GM12878 (cell line): ENCODE measurements at regions not wholly inside any gene's neighbourhood (a gene's known extent, or its start where the extent isn't known, plus 50 kb on each side); places are given as distances from the start of the nearest gene placed in this dataset.

Source experiments
- ATAC-seq: fragments of 200-7000 bp; cut with Tn5 transposase; 3 replicates; pipeline ENCODE4 v1.9.1; 2020; ENCODE audit warnings: mild to moderate bottlenecking, moderate library complexity
- BruUV-seq: library from RNA; stranded (reverse); fragments of 400-500 nt; replicated peaks from 2 replicates; lab custom pipeline; 2021; lab: Mats Ljungman, UMichigan
- CTCF ChIA-PET: fragments of 300-600 bp; sonication (Branson Sonifier 250); formaldehyde crosslinking; extraction: SDS; loops from one replicate; lab custom pipeline; 2021; ENCODE audit warnings: inconsistent platforms; lab: Yijun Ruan, JAX
- POLR2A ChIA-PET: fragments of 350-600 bp; formaldehyde crosslinking; extraction: SDS; loops from one replicate; lab custom pipeline; 2021; ENCODE audit warnings: inconsistent platforms; lab: Charles Lee
- RAD21 ChIA-PET: fragments of 300-600 bp; sonication (Branson Sonifier 250); formaldehyde crosslinking; loops from one replicate; lab custom pipeline; 2023; ENCODE audit warnings: antibody characterized with exemption; ENCODE audit not compliant: unreplicated experiment; lab: Charles Lee
- SMC1A ChIA-PET: fragments of 300-600 bp; sonication (Branson Sonifier 250); formaldehyde crosslinking; loops from one replicate; lab custom pipeline; 2023; ENCODE audit not compliant: unreplicated experiment, uncharacterized antibody; lab: Charles Lee
- DNase-seq: peaks from one replicate; pipeline ENCODE4 v3.0.0-alpha.2; 2011; ENCODE audit warnings: low read depth, low spot score
- FAIRE-seq: peaks from 3 replicates; lab custom pipeline; 2011; peaks lifted over from hg19 to GRCh38; lab: Jason Lieb, UNC
- H2AFZ ChIP-seq: 2 replicates; pipeline ENCODE4 v1.6.0; 2011; ENCODE audit warnings: low read depth, low read length, control low read depth; ENCODE audit not compliant: control insufficient read depth
- H3K27ac ChIP-seq: 2 replicates; pipeline ENCODE4 v1.5.1; 2011; ENCODE audit warnings: control low read depth; ENCODE audit not compliant: control insufficient read depth, insufficient read depth
- H3K27me3 ChIP-seq, 2 experiments: replicated peaks in 1 of 2; 2 replicates each; pipeline versions ENCODE4 v1.6.0 to v1.6.1; 2011; ENCODE audit warnings: low read length in 1 of 2; ENCODE audit not compliant: control insufficient read depth in 2 of 2, insufficient read depth in 2 of 2
- H3K36me3 ChIP-seq, 2 experiments: 2 replicates each; pipeline ENCODE4 v1.5.1; 2011; ENCODE audit warnings: low read length in 1 of 2; ENCODE audit not compliant: control insufficient read depth in 2 of 2, insufficient read depth in 2 of 2
- H3K4me1 ChIP-seq: 2 replicates; pipeline ENCODE4 v1.6.1; 2011; ENCODE audit warnings: mild to moderate bottlenecking, low read length, moderate library complexity, mixed read lengths; ENCODE audit not compliant: control insufficient read depth, insufficient read depth
- H3K4me2 ChIP-seq: 2 replicates; pipeline ENCODE4 v1.6.0; 2011; ENCODE audit warnings: control low read depth; ENCODE audit not compliant: control insufficient read depth, insufficient read depth
- H3K4me3 ChIP-seq: fragments of 200-600 bp; sonication (generic); 2 replicates; pipeline ENCODE4 v1.5.1; 2016
- H3K79me2 ChIP-seq: 2 replicates; pipeline ENCODE4 v1.6.0; 2011; ENCODE audit warnings: low read length; ENCODE audit not compliant: control insufficient read depth, insufficient read depth
- H3K9ac ChIP-seq: 2 replicates; pipeline ENCODE4 v1.8.0; 2011; ENCODE audit warnings: low read length, control low read depth, mixed read lengths; ENCODE audit not compliant: control insufficient read depth, insufficient read depth
- H3K9me3 ChIP-seq: replicated peaks from 3 replicates; pipeline ENCODE4 v1.5.1; 2011; ENCODE audit warnings: mild to moderate bottlenecking, low read length; ENCODE audit not compliant: control insufficient read depth, insufficient read depth
- H4K20me1 ChIP-seq: 2 replicates; pipeline ENCODE4 v1.6.0; 2011; ENCODE audit not compliant: control insufficient read depth, insufficient read depth
- NFYA ChIP-seq: IDR thresholded peaks from 2 replicates; pipeline ENCODE4 v1.6.1; 2011; ENCODE audit warnings: low read depth, mild to moderate bottlenecking, low read length, improper control_type of control experiment, borderline replicate concordance
- RAD21 ChIP-seq: IDR thresholded peaks from 2 replicates; pipeline ENCODE4 v1.6.1; 2011; ENCODE audit warnings: mild to moderate bottlenecking, low read depth, low read length, moderate library complexity; ENCODE audit not compliant: insufficient read depth
- RAD51 ChIP-seq: fragments of 450-650 bp; IDR thresholded peaks from 2 replicates; pipeline ENCODE4 v1.6.1; 2016; ENCODE audit warnings: moderate library complexity, mild to moderate bottlenecking, inconsistent platforms
- RELA ChIP-seq: fragments of 450-650 bp; IDR thresholded peaks from 2 replicates; pipeline ENCODE4 v1.8.0; 2014; ENCODE audit warnings: borderline replicate concordance; ENCODE audit not compliant: partially characterized antibody
- SMAD1 ChIP-seq: fragments of 450-650 bp; IDR thresholded peaks from 2 replicates; pipeline ENCODE4 v1.6.1; 2018; ENCODE audit warnings: mild to moderate bottlenecking, low read depth; ENCODE audit not compliant: partially characterized antibody
- SMC3 ChIP-seq: IDR thresholded peaks from 2 replicates; pipeline ENCODE4 v1.6.1; 2011; ENCODE audit warnings: low read length, improper control_type of control experiment, borderline replicate concordance
- YY1 ChIP-seq: IDR thresholded peaks from 2 replicates; pipeline ENCODE4 v1.6.1; 2011; ENCODE audit warnings: low read depth, mild to moderate bottlenecking, low read length
- WGBS: methylation state at CpG from one replicate; pipeline ENCODE4 v1.1.6; 2016; ENCODE audit warnings: low lambda C conversion rate; ENCODE audit not compliant: insufficient replicate concordance, insufficient coverage; ENCODE audit errors: missing lambda C conversion rate; 5-methylcytosine and 5-hydroxymethylcytosine counted together
- in situ Hi-C: fragments of 300-500 bp; cut with MboI; formaldehyde crosslinking; loops from 9 replicates; pipeline ENCODE4 v1.14.3; 2018; ENCODE audit warnings: mixed read lengths
- intact Hi-C: fragments of 100-400 bp; cut with micrococcal nuclease; formaldehyde crosslinking; loops from one replicate; pipeline ENCODE4 v1.14.2; 2022; ENCODE audit not compliant: unreplicated experiment
- TF ChIP-seq, protein P1 (sequence below), 3 experiments: IDR thresholded peaks in 2 of 3; conservative IDR thresholded peaks in 1 of 3; 2 replicates each; pipeline ENCODE4 v1.5.1; 2011; ENCODE audit warnings: low read depth in 3 of 3, low read length in 3 of 3, mild to moderate bottlenecking in 3 of 3, control low read depth in 2 of 3, moderate library complexity in 2 of 3, inconsistent platforms in 1 of 3, mixed read lengths in 1 of 3; ENCODE audit not compliant: control insufficient read depth in 2 of 3, insufficient read depth in 1 of 3; ENCODE audit errors: extremely low read depth in 1 of 3

- FAIRE-seq = peak; percentile 86
- Histone ChIP-seq H3K27ac (no peak overlapping the region), H3K79me2 (no peaks in the 10 kb centered on the region), H3K36me3 (no peaks in the 10 kb centered on the region), H3K4me3 (no peak overlapping the region), H3K27me3 (no peaks in the 10 kb centered on the region; a peak in 1 of 4 replicates), H3K9ac (no peak overlapping the region), H4K20me1 (no peaks in the 10 kb centered on the region; the same call in 1 of the 2 replicates), H2AFZ (no peak overlapping the region), H3K9me3 (no peaks in the 10 kb centered on the region), H3K4me2 (no peak overlapping the region), H3K4me1 (no peaks in the 10 kb centered on the region)
- TF ChIP-seq RELA (no peak), YY1 (0 out of 2 replicates have a peak, but pooled peaks have one; percentile 32), NFYA (no peak), RAD51 (no peak), SMAD1 (no peak), SMC3 (peak; percentile 74), RAD21 (peak; percentile 60)
- TF ChIP-seq, protein P1, sequence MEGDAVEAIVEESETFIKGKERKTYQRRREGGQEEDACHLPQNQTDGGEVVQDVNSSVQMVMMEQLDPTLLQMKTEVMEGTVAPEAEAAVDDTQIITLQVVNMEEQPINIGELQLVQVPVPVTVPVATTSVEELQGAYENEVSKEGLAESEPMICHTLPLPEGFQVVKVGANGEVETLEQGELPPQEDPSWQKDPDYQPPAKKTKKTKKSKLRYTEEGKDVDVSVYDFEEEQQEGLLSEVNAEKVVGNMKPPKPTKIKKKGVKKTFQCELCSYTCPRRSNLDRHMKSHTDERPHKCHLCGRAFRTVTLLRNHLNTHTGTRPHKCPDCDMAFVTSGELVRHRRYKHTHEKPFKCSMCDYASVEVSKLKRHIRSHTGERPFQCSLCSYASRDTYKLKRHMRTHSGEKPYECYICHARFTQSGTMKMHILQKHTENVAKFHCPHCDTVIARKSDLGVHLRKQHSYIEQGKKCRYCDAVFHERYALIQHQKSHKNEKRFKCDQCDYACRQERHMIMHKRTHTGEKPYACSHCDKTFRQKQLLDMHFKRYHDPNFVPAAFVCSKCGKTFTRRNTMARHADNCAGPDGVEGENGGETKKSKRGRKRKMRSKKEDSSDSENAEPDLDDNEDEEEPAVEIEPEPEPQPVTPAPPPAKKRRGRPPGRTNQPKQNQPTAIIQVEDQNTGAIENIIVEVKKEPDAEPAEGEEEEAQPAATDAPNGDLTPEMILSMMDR (IDR thresholded peaks at IDR 0.05 in 2 of 3, conservative IDR thresholded peaks at IDR 0.05 in 1 of 3; ENCODE audit: control insufficient read depth in 2 of 3, extremely low read depth in 1 of 3, insufficient read depth in 1 of 3, low read depth in 3 of 3, low read length in 3 of 3) = peak; percentile 50 to 82 (median 76)
- ChIA-PET CTCF (interaction anchor here (0.7 to 1.7 kb wide), 11 partner anchors 10 to 734 kb away, joined by 3 to 8 read pairs (median 3); no protein-coding TSS in a partner anchor), RAD21 (no interaction called here), SMC1A (interaction anchor here (0.7 to 1.0 kb wide), 2 partner anchors 9 to 18 kb away, joined by 3 read pairs; no protein-coding TSS in a partner anchor), POLR2A (no interaction called here)
- intact Hi-C loops = loop anchor here (1.0 to 5.0 kb wide), 2 partner anchors 265 to 338 kb away; no protein-coding TSS in a partner anchor
- ATAC-seq = peak; percentile 74
- in situ Hi-C loops = no loop called here
- BruUV-seq = no TSS peak
- 36% methylated on average over 10 of the region's 10 CpGs for WGBS
- DNase-seq = no peak
These were observed 295.1 kb upstream of the PLET1 start for GRCh38 chr11:112555491-112556364.
